ENCODE measurements at regions not wholly inside any gene's neighbourhood (a gene's known extent, or its start where the extent isn't known, plus 50 kb on each side); places are given as distances from the start of the nearest gene placed in this dataset.
A peak's percentile ranks its signal among the peaks of the same experiment; 100 is the strongest.

GRCh38 chr3:59575113-59576001 lies 525.5 kb upstream of the CFAP20DC start:
- Mint-ChIP-seq H3K27me3 (peaks cover 5% of the 10 kb centered on the region), H3K27ac (no peak overlapping the region), H3K9me3 (ENCODE audit: low read depth) (no peaks in the 10 kb centered on the region), H3K36me3 (ENCODE audit: insufficient read depth) (no peaks in the 10 kb centered on the region), H3K4me3 (ENCODE audit: low read depth) (no peak overlapping the region), H3K4me1 (ENCODE audit: low read depth) (peaks cover 5% of the 10 kb centered on the region)
- peak; percentile 97 for TF ChIP-seq CTCF (IDR thresholded peaks at IDR 0.05; ENCODE audit: unreplicated experiment)
- peak; percentile 83 for DNase-seq (ENCODE audit: low spot score, unreplicated experiment)

GRCh38 chr3:59573911-59574310 lies 524.1 kb upstream of the CFAP20DC start:
- H3K9me3 Mint-ChIP-seq (ENCODE audit: low read depth) = no peaks in the 10 kb centered on the region
- H3K27ac Mint-ChIP-seq = no peak overlapping the region
- TF ChIP-seq CTCF (IDR thresholded peaks at IDR 0.05; ENCODE audit: unreplicated experiment) = no peak

GRCh38 chr3:59572106-59572505 lies 522.3 kb upstream of the CFAP20DC start:
- no peak overlapping the region for H3K27ac Mint-ChIP-seq
- TF ChIP-seq CTCF (IDR thresholded peaks at IDR 0.05; ENCODE audit: unreplicated experiment) = no peak
- no peak overlapping the region for H3K4me3 Mint-ChIP-seq (ENCODE audit: low read depth)
- H3K27me3 Mint-ChIP-seq = peaks cover 9% of the 10 kb centered on the region
- no peak for DNase-seq (ENCODE audit: low spot score, unreplicated experiment)
- peaks cover 12% of the 10 kb centered on the region for H3K4me1 Mint-ChIP-seq (ENCODE audit: low read depth)
- no peaks in the 10 kb centered on the region for H3K9me3 Mint-ChIP-seq (ENCODE audit: low read depth)
- H3K36me3 Mint-ChIP-seq (ENCODE audit: insufficient read depth) = no peaks in the 10 kb centered on the region

More at GRCh38 chr3:59573911-59574310, 524.1 kb upstream of the CFAP20DC start:
- H3K4me1 Mint-ChIP-seq (ENCODE audit: low read depth) = peaks cover 12% of the 10 kb centered on the region
- no peak overlapping the region for H3K4me3 Mint-ChIP-seq (ENCODE audit: low read depth)
- peaks cover 11% of the 10 kb centered on the region for H3K27me3 Mint-ChIP-seq
- H3K36me3 Mint-ChIP-seq (ENCODE audit: insufficient read depth) = no peaks in the 10 kb centered on the region
- DNase-seq (ENCODE audit: low spot score, unreplicated experiment) = no peak

GRCh38 chr3:59570806-59571205 lies 521.0 kb upstream of the CFAP20DC start:
- Mint-ChIP-seq H3K4me1 (ENCODE audit: low read depth) (peaks cover 23% of the 10 kb centered on the region), H3K27ac (peak overlapping the region; percentile 58), H3K36me3 (ENCODE audit: insufficient read depth) (no peaks in the 10 kb centered on the region), H3K9me3 (ENCODE audit: low read depth) (no peaks in the 10 kb centered on the region), H3K4me3 (ENCODE audit: low read depth) (no peak overlapping the region), H3K27me3 (peaks cover 9% of the 10 kb centered on the region)
- no peak for DNase-seq (ENCODE audit: low spot score, unreplicated experiment)
- TF ChIP-seq CTCF (IDR thresholded peaks at IDR 0.05; ENCODE audit: unreplicated experiment) = no peak

GRCh38 chr3:59567661-59568060 lies 517.8 kb upstream of the CFAP20DC start:
- no peak overlapping the region for H3K27ac Mint-ChIP-seq
- H3K4me3 Mint-ChIP-seq (ENCODE audit: low read depth) = no peak overlapping the region

More at GRCh38 chr3:59567661-59568060, 517.8 kb upstream of the CFAP20DC start:
- no peak for DNase-seq (ENCODE audit: low spot score, unreplicated experiment)
- Mint-ChIP-seq H3K9me3 (ENCODE audit: low read depth) (peaks cover 3% of the 10 kb centered on the region), H3K36me3 (ENCODE audit: insufficient read depth) (no peaks in the 10 kb centered on the region), H3K4me1 (ENCODE audit: low read depth) (peaks cover 36% of the 10 kb centered on the region), H3K27me3 (peaks cover 13% of the 10 kb centered on the region)
- no peak for TF ChIP-seq CTCF (IDR thresholded peaks at IDR 0.05; ENCODE audit: unreplicated experiment)

Data from progenitor cell of endocrine pancreas (in vitro differentiated cells).